NCI-H1092 treated with DMSO at 0.1 percent for 48 hours (cell line): ENCODE measurements at regions not wholly inside any gene's neighbourhood (a gene's known extent, or its start where the extent isn't known, plus 50 kb on each side); places are given as distances from the start of the nearest gene placed in this dataset.
"Not testable (repeated sequence)": the region's sequence is repeated elsewhere in the genome, so short reads cannot be mapped to it uniquely, and the experiment has no call there.

ENCODE experiments used
- DNase-seq: peaks from one replicate; lab custom pipeline; 2025; lab: John Stamatoyannopoulos, UW

DNA sequence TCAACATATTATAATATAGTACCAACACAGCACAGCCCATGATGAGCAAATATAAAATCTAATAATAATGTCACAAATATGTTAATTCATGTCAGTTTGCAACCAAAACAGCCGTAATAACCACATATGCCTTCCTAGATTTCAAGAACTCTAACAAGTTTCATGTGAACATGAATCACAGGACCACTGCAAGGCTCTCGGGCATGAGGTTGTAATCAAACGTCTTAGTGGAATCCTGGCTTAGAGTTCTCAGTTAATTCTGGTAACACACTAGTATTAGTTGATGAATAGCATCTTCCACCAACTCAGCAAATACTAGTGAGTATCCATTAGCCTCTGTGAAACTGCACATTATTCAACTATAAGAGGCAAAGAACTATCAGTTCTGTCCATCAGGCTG lies 379.3 kb upstream of the TENM3 start:
- no peak for DNase-seq

DNA sequence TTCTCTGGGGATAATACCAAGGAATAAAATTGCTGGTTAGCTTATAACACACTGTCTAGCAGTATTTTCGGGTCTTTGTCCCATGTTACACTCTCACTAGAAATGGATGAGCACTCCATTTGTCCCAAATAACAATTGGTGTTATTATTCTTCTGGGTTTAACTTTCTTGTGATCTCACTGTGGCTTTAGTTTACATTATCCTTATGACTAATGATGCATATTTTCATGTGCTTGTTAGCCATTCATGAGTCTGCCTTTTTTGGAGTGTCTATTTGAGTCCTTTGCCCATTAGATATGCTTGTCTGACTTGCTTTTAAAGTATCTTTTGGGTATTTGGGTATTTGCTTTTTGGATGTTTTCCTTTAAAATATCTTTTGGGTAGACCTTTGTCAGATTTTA lies 372.9 kb upstream of the TENM3 start:
- DNase-seq = no peak

DNA sequence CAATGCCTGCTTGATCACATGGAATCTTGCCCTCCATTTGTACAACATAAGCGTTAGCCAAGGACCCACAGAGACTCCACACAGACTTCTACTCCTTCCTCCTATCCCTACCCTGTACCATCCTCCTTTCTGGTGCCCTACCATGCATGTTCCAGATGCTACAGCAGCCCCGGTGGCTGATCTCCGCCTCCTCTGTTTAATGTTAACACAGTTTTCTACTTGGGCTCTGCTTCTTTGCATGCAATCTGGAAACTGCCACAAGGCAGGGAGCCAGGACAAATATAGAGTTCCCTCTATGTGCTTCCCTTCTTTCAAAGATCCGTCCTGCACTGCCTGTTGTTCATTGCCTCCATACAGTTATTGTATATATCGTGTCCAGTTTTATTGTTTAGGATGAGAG lies 368.6 kb upstream of the TENM3 start:
- DNase-seq = no peak

DNA sequence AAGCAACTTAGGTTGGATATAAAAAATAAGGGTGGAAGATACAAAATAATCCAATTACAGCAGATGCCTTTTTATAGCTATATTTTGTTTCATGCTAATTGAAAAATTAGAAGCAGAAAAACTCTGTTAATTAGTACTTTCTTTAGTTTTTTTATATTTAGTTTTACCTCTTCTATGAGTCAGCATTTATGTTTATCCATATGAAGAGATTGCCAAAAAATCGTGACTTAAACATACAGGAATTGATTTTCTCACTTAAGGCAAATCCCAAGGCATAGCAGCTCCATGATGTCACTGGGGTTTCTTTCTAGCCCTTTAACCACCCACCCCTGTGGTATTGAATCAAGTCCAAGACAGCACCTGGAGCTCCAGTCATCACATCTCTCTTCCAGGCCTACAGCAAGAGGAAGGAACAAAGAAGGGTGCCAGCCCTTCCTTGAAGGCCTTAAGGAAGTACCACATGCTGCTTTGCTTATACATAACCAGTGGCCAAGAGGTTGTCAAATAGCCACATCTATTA lies 365.8 kb upstream of the TENM3 start:
- DNase-seq = no peak

DNA sequence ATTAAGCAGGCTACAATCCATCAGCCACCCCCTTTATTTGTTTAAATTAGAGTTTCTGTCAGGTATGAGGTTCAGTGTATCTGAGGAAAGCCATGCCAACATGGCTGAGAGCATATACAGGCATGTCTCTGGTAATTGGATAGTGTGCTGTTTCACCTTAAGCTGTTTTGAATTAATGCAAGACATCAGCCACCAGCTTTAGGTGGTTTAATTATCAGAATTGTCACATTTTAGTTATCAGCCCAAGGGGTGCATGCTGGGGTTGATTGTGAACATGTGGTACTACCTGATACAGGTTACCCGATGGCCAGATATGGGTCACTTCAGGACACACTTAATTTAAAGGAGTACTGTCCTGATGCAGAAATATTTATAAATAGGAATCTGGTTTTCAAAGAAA lies 353.2 kb upstream of the TENM3 start:
- DNase-seq = no peak

DNA sequence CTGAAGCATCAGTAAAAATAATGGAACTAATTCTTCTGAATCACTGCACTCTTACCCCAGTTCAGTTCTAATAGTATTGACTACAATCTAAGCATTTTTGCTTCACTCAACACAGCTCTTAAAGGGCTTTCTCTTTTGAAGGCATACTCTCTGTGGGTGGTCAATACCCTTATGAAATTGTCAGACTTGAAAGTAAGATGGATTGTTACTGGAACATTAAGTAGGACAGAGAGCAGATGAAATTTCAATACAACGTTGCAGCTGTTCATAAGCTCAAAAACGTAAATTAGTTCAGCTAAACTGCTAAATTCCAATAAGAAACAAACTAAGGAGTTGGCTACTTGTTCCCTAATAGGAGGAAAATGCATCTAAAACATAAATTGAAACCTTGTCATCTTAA lies 352.3 kb upstream of the TENM3 start:
- no peak for DNase-seq

DNA sequence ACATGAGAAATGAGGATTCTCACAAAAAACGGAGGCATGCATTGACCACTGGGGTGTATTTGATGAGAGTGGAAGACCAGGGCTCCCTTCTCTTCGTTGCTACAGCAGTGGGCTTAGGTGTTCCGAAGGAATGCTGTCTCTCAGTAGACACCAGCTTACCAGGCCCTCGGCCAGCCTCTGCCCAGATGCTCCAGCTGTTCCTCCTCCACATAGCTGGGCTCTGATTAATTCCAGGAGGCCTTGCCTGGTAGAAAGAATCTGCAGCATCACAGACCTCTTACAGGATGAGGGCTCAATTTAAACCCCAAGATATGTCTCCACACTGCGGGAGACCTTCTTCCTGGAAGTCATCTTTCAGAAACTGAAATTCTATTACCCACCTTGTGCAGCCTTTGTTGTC lies 346.6 kb upstream of the TENM3 start:
- no peak for DNase-seq

DNA sequence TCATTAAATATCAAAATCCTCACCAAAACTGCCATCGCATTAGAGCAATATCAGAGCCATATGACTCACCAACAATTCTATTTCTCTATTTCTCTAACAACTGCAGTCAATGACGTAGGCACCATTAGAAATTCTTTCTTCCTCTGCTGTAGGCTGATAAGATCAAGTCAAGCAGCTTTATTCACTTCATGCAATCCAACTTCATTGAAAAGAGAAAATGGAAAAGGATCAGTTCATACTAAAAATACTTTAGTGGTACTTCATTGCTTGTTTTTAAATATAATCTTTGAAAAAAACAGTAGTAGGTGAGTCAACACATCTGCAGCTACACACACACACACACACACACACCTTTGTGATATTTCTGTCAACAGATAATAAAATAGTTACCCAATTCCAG lies 345.3 kb upstream of the TENM3 start:
- no peak for DNase-seq

DNA sequence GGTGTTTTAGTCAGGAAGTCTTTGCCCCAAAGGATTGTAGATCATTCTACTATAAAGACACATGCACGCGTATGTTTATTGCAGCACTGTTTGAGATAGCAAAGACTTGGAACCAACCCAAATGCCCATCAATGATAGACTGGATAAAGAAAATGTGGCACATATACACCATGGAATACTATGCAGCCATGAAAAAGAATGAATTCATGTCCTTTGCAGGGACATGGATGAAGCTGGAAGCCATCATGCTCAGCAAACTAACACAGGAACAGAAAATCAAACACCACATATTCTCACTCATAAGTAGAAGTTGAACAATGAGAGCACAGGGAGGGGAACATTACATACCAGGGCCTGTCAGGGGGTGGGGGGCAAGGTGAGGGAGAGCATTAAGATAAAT lies 340.8 kb upstream of the TENM3 start:
- DNase-seq = not testable (repeated sequence)

DNA sequence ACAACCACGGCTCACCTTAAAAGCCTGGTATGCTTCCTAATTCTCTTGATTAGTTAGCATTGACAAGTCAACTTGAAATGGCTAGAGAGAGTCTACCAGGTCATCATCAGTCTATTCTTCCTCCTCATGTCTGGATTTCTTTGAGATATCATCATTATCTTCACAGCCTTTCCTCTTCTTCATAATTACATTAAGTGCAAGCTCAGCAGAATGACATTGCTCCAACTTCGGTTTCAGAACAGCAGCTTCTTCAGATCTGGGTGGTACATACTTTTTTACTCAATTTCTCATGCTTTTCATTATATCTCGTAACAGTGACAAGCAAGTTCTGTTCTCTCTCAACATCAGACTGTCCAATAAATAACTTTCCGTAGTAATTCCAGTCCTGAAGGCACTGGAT lies 337.5 kb upstream of the TENM3 start:
- DNase-seq = no peak

DNA sequence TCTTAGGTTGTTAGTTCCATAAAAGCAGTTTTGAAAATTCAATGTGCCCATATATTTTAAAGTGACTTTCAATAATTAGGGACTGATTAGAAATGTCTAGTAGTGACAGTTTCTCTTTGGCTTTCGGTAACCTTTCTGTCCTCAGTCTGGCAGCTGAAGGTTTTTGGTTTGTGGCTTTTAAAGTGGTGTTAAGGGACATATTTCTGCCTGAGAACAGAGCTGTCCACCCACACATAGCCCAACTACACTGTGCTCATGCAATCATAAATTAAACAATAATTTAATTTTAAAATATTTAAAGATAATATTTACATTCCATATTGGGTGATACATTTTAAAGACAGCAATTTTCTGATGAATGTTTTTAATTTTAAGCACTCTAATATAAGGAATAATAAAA lies 335.0 kb upstream of the TENM3 start:
- no peak for DNase-seq

DNA sequence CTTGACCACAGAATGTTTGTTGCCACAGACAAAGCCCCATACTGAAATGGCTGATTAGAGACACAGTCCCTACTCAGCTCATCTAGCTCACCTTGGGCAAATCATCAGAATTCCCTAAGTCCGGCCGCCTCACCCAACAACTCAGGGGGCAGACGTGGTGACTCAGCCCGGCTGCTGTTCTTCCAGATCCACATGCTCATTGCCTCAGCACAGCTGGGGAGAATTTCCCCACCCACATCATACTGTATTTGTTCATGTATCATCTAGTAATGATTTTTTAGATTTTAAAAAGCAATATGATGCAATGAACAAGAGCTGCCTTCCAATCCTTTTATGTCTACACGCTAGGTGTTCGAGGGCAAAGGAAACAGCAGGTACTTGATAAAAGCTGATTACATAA lies 333.8 kb upstream of the TENM3 start:
- no peak for DNase-seq

DNA sequence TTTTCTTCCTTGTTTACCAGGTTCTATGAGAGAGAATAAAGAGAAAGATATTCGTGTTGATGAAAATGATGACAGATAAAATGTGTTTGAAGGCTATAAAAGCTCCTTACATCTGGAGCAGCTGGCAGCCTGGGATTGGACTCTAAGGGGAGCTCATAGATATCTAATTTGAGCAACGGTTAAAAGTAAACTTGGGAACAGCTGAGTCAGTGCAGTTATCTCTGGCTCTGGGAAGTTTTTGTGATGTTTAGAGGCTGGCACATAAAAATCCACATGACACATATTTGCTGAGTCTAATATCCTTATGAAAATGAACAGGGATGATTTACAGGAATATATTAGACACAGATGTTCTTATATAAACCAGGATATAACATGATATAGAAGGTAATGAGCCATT lies 331.8 kb upstream of the TENM3 start:
- no peak for DNase-seq

DNA sequence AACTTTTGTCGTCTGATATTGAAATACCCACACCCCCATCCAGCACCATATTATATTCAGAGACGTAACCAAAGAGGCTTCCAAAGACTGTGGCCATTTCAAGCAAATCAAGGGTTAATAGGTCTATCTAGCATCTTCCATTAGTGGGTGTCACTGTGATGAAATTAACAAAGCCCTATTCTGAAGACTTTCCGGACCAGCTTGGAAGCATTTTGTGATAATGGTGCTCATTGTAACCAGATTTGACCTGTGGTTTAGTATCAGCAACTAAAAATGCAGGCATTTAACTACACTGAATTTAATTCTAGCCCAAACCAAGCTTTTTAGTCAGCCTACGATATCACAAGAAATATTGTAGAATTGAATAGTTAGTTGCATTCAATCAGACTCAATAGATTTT lies 309.7 kb upstream of the TENM3 start:
- DNase-seq = no peak

DNA sequence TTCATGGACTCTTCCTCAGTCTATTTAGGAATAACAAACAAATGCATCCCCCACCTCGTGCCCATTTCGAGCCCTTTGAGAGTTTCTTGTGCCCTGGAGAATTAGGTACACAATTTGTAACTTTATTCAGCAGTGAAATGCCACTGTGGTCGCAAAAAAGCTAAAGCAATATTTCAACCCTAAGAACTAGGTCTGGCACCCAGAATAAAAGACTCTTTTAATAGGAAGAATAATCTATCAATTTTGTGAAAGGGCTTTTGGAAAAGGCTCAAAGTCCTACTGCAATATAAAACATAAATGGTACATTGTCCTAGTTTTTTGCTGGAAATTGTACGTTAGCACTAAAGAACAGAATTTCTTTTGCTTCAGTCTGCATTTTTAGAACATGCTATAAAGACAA lies 304.6 kb upstream of the TENM3 start:
- no peak for DNase-seq

DNA sequence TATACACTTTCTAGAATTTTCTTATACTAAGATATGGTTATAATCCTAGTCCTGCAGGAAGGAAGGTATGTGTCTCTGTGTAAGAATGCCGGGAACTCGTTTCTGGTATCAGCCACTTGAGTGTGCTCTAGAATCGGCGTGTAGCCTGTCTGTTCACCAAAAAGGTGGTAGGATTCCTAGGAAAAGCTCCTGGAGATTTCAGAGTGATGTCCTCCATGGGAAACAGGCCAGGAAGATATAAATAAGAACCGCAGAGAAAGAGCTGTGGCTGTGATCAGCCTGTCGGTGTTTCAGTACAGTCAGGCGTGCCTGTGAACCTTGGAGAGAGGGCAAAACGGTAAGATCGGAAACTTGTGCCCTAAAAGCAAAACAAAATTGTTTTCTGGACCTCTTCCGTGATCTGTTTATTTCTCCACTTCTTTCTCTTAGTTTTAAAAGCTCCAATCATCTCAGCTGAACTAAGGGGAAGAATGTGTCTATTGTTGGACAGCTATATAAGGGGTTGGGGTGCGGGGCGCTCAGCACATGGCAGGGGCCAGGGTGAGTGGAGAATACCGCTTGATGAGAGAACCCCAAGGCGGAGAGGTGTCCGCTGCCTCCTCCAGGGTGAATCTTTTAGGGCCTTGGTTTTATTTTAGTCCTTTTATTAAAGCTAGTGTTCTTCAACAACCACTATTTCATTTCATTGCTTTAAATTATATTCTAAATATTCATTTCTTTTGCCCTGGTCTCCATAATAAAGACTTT lies 303.8 kb upstream of the TENM3 start:
- no peak for DNase-seq

DNA sequence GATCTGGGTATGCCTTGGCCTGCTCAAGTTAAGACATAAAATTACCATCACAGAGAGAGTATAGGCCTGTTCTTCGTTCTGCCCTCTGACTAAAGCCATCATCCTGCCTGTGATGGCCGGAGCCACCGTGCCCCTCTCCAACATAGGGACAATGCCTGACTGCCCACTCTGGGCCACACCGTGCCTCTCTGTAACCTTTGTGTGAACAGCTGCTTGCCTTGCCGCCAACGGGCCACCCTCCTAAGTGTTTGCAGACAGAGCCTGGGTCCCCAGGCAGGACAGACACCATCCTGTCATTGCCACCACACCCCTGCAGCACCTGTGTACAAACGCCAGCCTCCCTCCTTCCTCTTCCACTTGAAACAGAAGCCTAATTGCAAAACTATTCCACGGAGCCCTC lies 298.7 kb upstream of the TENM3 start:
- DNase-seq = peak; percentile 34

DNA sequence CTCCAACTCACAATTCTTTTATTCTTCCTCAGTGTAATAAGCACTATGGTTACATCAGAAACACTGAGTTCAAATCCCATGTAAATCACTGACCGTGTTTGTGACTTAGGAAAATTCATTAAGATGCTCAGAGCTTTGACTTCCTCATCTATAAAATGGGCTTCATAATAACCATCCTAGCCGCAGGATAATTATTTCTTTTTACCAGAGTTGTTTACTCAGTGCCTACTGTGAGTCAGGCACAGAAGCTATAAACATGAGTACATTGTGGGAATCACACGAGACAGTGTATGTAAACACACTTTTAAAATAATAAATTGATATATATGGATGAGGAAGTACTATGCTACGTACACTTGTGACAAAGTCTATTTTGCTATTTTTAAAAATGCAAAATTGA lies 296.3 kb upstream of the TENM3 start:
- DNase-seq = no peak

DNA sequence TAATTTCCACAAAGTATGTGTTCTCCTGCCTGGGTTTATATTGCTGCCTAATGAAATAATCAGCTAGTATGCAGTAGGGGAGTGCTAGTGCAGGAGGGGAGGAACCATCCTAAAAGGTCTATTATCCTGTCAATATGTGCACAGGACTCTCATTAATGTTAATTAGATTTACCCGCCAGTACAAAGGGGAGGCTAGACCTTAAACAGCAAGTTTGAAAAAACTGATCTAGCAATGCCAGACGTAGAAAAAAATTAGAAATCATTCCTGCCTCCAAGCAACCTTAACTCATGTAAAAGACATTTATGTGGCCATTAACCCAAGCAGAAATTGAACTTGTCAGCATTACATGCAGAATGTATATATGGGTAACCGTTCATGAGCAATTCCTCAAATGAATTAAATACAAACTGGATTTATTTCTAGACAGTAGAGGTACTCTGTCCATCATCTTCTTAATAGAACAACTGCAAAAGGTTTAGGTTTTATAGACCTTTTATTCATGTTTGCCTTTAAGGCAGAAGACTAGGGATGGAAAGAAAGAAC lies 294.3 kb upstream of the TENM3 start:
- no peak for DNase-seq

DNA sequence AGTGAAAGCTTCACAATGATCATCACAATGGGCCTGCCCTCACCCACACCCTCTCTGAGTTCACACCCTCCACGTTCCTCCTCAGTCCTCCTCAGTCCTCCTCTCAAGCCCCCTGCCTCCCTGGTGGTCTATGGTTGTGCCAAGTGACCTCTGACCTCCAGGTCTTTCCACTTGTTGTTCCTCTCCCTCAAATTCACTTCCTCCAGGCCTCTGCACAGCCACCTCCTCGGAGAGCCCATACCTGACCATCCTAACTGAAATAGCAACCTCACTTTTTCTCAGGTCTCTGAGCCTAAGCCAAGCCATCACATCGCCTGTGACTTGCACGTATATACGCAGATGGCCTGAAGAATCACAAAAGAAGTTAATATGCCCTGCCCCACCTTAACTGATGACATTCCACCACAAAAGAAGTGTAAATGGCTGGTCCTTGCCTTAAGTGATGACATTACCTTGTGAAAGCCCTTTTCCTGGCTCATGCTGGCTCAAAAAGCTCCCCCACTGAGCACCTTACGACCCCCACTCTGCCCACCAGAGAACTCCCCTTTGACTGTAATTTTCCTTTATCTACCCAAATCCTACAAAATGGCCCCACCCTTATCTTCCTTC lies 293.4 kb upstream of the TENM3 start:
- DNase-seq = no peak

DNA sequence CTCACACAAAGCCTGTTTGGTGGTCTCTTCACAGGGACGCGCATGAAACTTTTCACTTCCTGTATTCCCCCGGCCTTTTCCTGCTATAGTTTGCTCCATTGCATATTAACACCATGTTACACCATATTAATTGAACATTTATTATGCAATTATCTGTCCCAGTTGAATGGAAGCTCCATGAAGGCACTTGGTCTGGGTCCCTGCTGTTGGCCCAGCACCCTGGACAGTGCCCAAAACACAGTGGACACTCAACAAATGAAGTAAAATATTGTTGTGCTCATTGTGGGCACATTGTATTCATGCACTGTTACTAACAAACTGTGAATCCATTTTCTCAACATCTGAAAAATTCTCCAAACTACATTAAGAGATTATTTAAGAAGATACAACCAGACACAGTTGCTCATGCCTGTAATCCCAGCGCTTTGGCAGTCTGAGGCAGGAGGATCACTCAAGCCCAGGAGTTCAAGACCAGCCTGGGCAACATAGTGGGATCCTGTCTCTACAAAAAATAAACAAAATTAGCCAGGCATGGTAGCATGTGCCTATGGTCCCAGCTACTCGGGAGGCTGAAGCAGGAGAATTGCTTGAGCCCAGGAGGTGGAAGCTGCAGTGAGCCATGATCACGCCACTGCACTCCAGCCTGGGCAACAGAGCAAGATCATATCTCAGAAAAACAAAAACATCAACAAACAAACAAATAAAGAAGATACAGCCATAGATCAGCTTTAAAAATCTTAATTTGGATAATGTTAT lies 292.7 kb upstream of the TENM3 start:
- DNase-seq = no peak

DNA sequence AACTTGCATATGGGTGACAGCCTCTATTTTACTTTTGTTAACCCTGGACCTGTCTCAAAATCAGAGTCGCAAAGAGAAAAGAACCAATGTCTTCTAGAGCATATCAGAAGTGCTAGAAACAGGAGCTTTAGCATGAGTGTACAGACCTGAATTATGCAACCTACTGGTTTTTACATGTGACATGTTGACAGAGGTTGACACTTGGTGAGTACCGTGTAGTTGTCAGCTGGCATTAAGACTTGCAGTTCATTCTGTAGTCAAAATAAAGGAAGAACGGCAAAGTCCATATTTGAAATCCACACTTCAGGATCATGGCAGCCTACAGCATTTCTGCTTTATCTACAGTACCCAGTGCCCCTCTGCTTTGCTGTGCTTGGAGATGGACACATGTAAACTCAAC lies 291.9 kb upstream of the TENM3 start:
- DNase-seq = no peak

DNA sequence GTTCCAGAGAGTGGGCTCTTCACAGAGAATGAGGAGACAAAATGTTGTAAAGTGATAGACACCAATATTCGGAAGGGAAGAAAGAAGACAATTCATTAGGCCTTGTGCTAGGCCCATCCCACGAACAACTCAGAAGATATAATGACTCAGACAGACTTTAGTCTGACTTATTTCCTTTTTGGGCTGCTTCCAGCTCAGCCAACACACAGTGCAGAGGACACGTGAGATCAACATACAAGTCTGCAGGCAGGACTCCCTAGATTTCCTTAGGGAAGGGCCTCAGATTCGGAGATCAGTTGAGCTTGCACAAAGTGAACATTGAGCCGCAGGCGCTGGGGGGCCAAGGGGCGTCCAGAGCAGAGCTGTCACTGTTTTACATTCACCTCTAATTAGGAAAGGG lies 290.7 kb upstream of the TENM3 start:
- no peak for DNase-seq
